HCT116 (cell line): ENCODE measurements at regions not wholly inside any gene's neighbourhood (a gene's known extent, or its start where the extent isn't known, plus 50 kb on each side); places are given as distances from the start of the nearest gene placed in this dataset.

ENCODE experiments used
- CEBPB ChIP-seq: IDR thresholded peaks from 2 replicates; pipeline ENCODE4 v1.6.1; 2012; ENCODE audit warnings: low read depth
- EZH2 ChIP-seq: fragments of 200-600 bp; sonication (generic); IDR thresholded peaks from 2 replicates; pipeline ENCODE4 v1.6.1; 2017; ENCODE audit warnings: antibody characterized with exemption, mixed run types
- POLR2A ChIP-seq: IDR thresholded peaks from 2 replicates; pipeline ENCODE4 v1.7.0; 2011; ENCODE audit warnings: borderline replicate concordance; ENCODE audit not compliant: insufficient read depth, insufficient read length; ENCODE audit errors: extremely low read depth
- POLR2AphosphoS5 ChIP-seq: IDR thresholded peaks from 2 replicates; pipeline ENCODE4 v1.6.1; 2011; ENCODE audit warnings: mild to moderate bottlenecking, low read depth, low read length, moderate library complexity
- YY1 ChIP-seq: IDR thresholded peaks from 2 replicates; pipeline ENCODE4 v1.6.1; 2011; ENCODE audit warnings: low read length, low read depth, moderate library complexity, mild to moderate bottlenecking; ENCODE audit not compliant: insufficient replicate concordance; ENCODE audit errors: extremely low read depth
- TF ChIP-seq, protein P1 (sequence below), 3 experiments: fragments of 200-600 bp in 1 of 3; sonication (generic) in 1 of 3; IDR thresholded peaks in 2 of 3; conservative IDR thresholded peaks in 1 of 3; 2 replicates each; pipeline ENCODE4 v1.5.1; 2012 to 2017; ENCODE audit warnings: low read depth in 2 of 3, low read length in 2 of 3, antibody characterized with exemption in 1 of 3, borderline replicate concordance in 1 of 3, control low read depth in 1 of 3, mild to moderate bottlenecking in 1 of 3, mixed read lengths in 1 of 3, mixed run types in 1 of 3, moderate library complexity in 1 of 3; ENCODE audit not compliant: insufficient read depth in 1 of 3

DNA sequence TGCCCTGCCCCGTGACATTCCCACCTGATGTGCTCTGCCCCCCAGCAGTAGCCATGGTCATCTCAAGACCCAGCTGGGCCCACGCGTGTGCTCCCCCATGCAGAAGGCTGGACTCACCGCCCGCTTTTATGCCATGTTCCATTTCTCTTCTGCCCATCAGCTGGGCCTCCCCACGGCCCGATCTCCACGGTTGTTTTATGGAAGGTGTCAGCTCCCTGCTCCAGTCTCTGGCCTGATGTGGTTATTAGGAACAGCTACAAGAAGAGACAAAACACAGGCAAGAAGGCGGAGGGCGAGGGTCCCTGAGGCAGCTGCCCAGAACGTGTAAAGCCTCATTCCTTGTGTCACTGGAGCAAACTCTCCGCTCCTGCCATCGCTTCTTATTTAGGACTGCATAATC lies 50.2 kb upstream of the DISP3 start:
- TF ChIP-seq, protein P1, sequence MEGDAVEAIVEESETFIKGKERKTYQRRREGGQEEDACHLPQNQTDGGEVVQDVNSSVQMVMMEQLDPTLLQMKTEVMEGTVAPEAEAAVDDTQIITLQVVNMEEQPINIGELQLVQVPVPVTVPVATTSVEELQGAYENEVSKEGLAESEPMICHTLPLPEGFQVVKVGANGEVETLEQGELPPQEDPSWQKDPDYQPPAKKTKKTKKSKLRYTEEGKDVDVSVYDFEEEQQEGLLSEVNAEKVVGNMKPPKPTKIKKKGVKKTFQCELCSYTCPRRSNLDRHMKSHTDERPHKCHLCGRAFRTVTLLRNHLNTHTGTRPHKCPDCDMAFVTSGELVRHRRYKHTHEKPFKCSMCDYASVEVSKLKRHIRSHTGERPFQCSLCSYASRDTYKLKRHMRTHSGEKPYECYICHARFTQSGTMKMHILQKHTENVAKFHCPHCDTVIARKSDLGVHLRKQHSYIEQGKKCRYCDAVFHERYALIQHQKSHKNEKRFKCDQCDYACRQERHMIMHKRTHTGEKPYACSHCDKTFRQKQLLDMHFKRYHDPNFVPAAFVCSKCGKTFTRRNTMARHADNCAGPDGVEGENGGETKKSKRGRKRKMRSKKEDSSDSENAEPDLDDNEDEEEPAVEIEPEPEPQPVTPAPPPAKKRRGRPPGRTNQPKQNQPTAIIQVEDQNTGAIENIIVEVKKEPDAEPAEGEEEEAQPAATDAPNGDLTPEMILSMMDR (IDR thresholded peaks at IDR 0.05 in 2 of 3, conservative IDR thresholded peaks at IDR 0.05 in 1 of 3; ENCODE audit: borderline replicate concordance in 1 of 3, insufficient read depth in 1 of 3, low read depth in 2 of 3, low read length in 2 of 3), result no peak
- TF ChIP-seq CEBPB (no peak), YY1 (no peak), POLR2A (no peak), POLR2AphosphoS5 (no peak), EZH2 (no peak)
